MCF 10A (cell line): ENCODE measurements at regions not wholly inside any gene's neighbourhood (a gene's known extent, or its start where the extent isn't known, plus 50 kb on each side); places are given as distances from the start of the nearest gene placed in this dataset.

Source experiments
- BruUV-seq: library from RNA; stranded (reverse); fragments of 400-500 nt; replicated peaks from 2 replicates; lab custom pipeline; 2021; lab: Mats Ljungman, UMichigan
- CTCF ChIA-PET: fragments of 300-600 bp; sonication (Branson Sonifier 250); formaldehyde crosslinking; extraction: SDS; loops from one replicate; lab custom pipeline; 2021; ENCODE audit warnings: antibody characterized with exemption, inconsistent platforms; lab: Yijun Ruan, JAX
- POLR2A ChIA-PET: fragments of 300-600, 350-650 bp; sonication (Branson Sonifier 250); formaldehyde crosslinking; extraction: SDS; loops from one replicate; lab custom pipeline; 2020; ENCODE audit warnings: antibody characterized with exemption, inconsistent platforms; lab: Yijun Ruan, JAX
- DNase-seq: peaks from one replicate; pipeline ENCODE4 v3.0.0-alpha.2; 2018; ENCODE audit not compliant: unreplicated experiment
- H3K27ac Mint-ChIP-seq: one replicate; pipeline ENCODE4 v1.8.0; 2022; ENCODE audit warnings: mild to moderate bottlenecking, low read depth, mixed read lengths; ENCODE audit not compliant: unreplicated experiment
- H3K27me3 Mint-ChIP-seq: one replicate; pipeline ENCODE4 v1.8.0; 2022; ENCODE audit warnings: mixed read lengths; ENCODE audit not compliant: insufficient read depth, unreplicated experiment
- H3K36me3 Mint-ChIP-seq: one replicate; pipeline ENCODE4 v1.8.0; 2022; ENCODE audit warnings: mild to moderate bottlenecking, moderate library complexity, mixed read lengths; ENCODE audit not compliant: insufficient read depth, unreplicated experiment
- H3K4me1 Mint-ChIP-seq: one replicate; pipeline ENCODE4 v1.8.0; 2022; ENCODE audit warnings: mixed read lengths; ENCODE audit not compliant: insufficient read depth, unreplicated experiment
- H3K4me3 Mint-ChIP-seq: one replicate; pipeline ENCODE4 v1.8.0; 2022; ENCODE audit warnings: mild to moderate bottlenecking, moderate library complexity, mixed read lengths; ENCODE audit not compliant: unreplicated experiment
- H3K9me3 Mint-ChIP-seq: one replicate; pipeline ENCODE4 v1.8.0; 2022; ENCODE audit warnings: mixed read lengths; ENCODE audit not compliant: unreplicated experiment
- CTCF ChIP-seq: fragments of 200-600 bp; IDR thresholded peaks from one replicate; pipeline ENCODE4 v1.8.0; 2022; ENCODE audit warnings: antibody characterized with exemption, mild to moderate bottlenecking; ENCODE audit not compliant: unreplicated experiment
- intact Hi-C: fragments of 100-400 bp; cut with micrococcal nuclease; formaldehyde crosslinking; loops from 2 replicates; pipeline ENCODE4 v1.14.1; 2022

- no peak for DNase-seq
- Mint-ChIP-seq H3K4me3 (no peak overlapping the region), H3K9me3 (no peaks in the 10 kb centered on the region), H3K4me1 (no peaks in the 10 kb centered on the region), H3K36me3 (no peaks in the 10 kb centered on the region), H3K27me3 (no peaks in the 10 kb centered on the region), H3K27ac (no peak overlapping the region)
- intact Hi-C loops, result no loop called here
- no TSS peak for BruUV-seq
- CTCF ChIA-PET, result interaction anchor here (0.5 to 0.9 kb wide), 2 partner anchors 26 to 704 kb away, joined by 3 to 5 read pairs; no protein-coding TSS in a partner anchor
- POLR2A ChIA-PET, result no interaction called here
- TF ChIP-seq CTCF, result no peak
These were observed 102.6 kb upstream of the TRPM3 start for GRCh38 chr9:71223953-71224538.

- POLR2A ChIA-PET, result no interaction called here
- Mint-ChIP-seq H3K4me1 (no peaks in the 10 kb centered on the region), H3K27me3 (no peaks in the 10 kb centered on the region), H3K27ac (no peak overlapping the region), H3K9me3 (peaks cover 13% of the 10 kb centered on the region), H3K36me3 (no peaks in the 10 kb centered on the region), H3K4me3 (no peak overlapping the region)
- BruUV-seq, result no TSS peak
- DNase-seq, result no peak
- intact Hi-C loops, result no loop called here
- CTCF ChIA-PET, result no interaction called here
- TF ChIP-seq CTCF, result no peak
These were observed 97.4 kb upstream of the TRPM3 start for GRCh38 chr9:71218774-71219173.

GRCh38 chr9:71213633-71214032 is 92.2 kb upstream of the TRPM3 start:
- no peaks in the 10 kb centered on the region for H3K36me3 Mint-ChIP-seq
- intact Hi-C loops, result no loop called here
- H3K4me1 Mint-ChIP-seq, result no peaks in the 10 kb centered on the region
- H3K9me3 Mint-ChIP-seq, result peaks cover 14% of the 10 kb centered on the region
- ChIA-PET POLR2A (no interaction called here), CTCF (no interaction called here)
- no peak overlapping the region for H3K4me3 Mint-ChIP-seq
- no peak overlapping the region for H3K27ac Mint-ChIP-seq
- no peaks in the 10 kb centered on the region for H3K27me3 Mint-ChIP-seq
- no TSS peak for BruUV-seq
- TF ChIP-seq CTCF, result no peak
- DNase-seq, result no peak

DNA sequence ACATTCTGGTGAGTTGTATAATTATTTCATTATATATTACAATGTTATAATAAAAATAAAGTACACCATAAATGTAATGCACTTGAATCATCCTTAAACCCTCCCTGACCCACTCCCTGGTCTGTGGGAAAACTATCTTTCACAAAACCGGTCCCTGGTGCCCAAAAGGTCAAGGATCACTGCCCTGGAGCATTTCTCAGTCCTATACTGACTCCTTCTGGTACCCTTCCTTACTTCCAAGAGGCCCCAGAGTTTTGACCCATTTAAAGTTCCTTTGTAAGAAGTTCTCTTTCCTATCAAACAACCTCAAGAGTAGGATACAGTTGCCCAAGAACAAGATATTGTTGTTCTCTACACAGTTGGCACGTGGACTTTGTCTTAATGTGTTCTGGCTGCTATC is 88.9 kb upstream of the TRPM3 start:
- Mint-ChIP-seq H3K27me3 (no peaks in the 10 kb centered on the region), H3K4me3 (no peak overlapping the region), H3K4me1 (no peaks in the 10 kb centered on the region), H3K9me3 (peaks cover 14% of the 10 kb centered on the region), H3K36me3 (no peaks in the 10 kb centered on the region), H3K27ac (no peak overlapping the region)
- BruUV-seq, result no TSS peak
- ChIA-PET CTCF (interaction anchor here (1.2 kb wide), 1 partner anchor 40 kb away, joined by 4 read pairs; no protein-coding TSS in a partner anchor), POLR2A (no interaction called here)
- no peak for DNase-seq
- intact Hi-C loops, result no loop called here
- no peak for TF ChIP-seq CTCF
